NB4 (cell line): ENCODE measurements at regions not wholly inside any gene's neighbourhood (a gene's known extent, or its start where the extent isn't known, plus 50 kb on each side); places are given as distances from the start of the nearest gene placed in this dataset.

Experiments used
- DNase-seq: peaks from one replicate; pipeline ENCODE4 v3.0.0; 2010; ENCODE audit warnings: low read depth
- H3K4me3 ChIP-seq: one replicate; pipeline ENCODE4 v1.5.1; 2011; ENCODE audit warnings: mild to moderate bottlenecking, low read depth, low read length, moderate library complexity
- MYC ChIP-seq: IDR thresholded peaks from 2 replicates; pipeline ENCODE4 v1.6.1; 2011; ENCODE audit warnings: low read depth, low read length
- POLR2A ChIP-seq: IDR thresholded peaks from 2 replicates; pipeline ENCODE4 v1.6.1; 2011; ENCODE audit warnings: mild to moderate bottlenecking; ENCODE audit not compliant: insufficient read length; ENCODE audit errors: extremely low read depth
- TF ChIP-seq, protein P1 (sequence below): IDR thresholded peaks from one replicate; pipeline ENCODE4 v1.5.1; 2012; ENCODE audit warnings: low read depth, low read length
- TF ChIP-seq, protein P2 (sequence below): IDR thresholded peaks from 2 replicates; pipeline ENCODE4 v1.6.1; 2011; ENCODE audit warnings: low read depth, low read length

GRCh38 chr16:85333744-85334640, 221.7 kb upstream of the CIBAR2 start:
- no peak overlapping the region for H3K4me3 ChIP-seq
- no peak for DNase-seq
- TF ChIP-seq, protein P1, sequence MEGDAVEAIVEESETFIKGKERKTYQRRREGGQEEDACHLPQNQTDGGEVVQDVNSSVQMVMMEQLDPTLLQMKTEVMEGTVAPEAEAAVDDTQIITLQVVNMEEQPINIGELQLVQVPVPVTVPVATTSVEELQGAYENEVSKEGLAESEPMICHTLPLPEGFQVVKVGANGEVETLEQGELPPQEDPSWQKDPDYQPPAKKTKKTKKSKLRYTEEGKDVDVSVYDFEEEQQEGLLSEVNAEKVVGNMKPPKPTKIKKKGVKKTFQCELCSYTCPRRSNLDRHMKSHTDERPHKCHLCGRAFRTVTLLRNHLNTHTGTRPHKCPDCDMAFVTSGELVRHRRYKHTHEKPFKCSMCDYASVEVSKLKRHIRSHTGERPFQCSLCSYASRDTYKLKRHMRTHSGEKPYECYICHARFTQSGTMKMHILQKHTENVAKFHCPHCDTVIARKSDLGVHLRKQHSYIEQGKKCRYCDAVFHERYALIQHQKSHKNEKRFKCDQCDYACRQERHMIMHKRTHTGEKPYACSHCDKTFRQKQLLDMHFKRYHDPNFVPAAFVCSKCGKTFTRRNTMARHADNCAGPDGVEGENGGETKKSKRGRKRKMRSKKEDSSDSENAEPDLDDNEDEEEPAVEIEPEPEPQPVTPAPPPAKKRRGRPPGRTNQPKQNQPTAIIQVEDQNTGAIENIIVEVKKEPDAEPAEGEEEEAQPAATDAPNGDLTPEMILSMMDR, result no peak
- TF ChIP-seq POLR2A (no peak), MYC (no peak)
- TF ChIP-seq, protein P2, sequence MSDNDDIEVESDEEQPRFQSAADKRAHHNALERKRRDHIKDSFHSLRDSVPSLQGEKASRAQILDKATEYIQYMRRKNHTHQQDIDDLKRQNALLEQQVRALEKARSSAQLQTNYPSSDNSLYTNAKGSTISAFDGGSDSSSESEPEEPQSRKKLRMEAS, result no peak

DNA sequence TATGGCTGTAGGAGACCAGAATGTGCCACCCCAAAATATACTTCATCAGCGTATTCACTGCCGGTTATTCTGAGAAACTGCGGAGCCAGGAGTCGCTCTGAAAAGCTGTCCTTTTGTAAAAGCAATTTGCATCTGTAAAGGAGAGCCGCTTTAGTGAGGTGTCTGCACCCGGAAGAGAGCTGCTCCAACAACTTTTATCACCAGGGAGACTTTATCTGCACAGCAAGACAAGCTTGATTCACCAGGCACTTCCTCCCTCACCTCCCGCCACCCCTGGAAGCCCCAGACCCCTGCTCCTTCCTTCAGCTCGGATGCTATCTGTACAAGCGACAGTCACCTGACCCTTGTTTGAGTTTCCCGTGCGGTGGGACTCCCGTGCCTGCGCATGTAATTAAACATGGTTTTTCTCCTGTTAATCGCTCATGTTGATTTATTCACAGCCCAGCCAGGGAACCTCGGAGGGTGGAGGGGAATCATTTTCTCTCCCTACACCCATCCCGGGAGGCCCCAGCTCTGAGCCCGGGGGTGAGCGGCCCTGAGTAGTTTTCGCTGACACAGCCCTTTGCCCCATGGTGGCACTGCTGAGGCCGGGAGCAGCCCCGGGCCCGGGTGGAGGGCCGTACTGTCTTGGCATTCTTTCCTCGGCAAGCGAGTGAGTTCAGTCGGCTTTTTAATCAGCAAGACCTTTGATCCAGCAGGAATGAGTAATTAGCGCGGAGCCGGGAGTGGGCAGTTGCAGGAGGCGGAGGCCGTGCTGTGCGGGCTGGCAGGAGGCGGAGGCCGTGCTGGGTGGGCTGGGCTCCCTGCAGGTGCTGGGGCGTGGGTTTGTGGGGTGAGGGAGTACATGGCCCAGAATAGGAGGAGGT, 222.7 kb upstream of the CIBAR2 start:
- TF ChIP-seq, protein P2, result no peak
- TF ChIP-seq MYC (no peak), POLR2A (no peak)
- TF ChIP-seq, protein P1, result no peak
- DNase-seq, result no peak
- no peak overlapping the region for H3K4me3 ChIP-seq

- TF ChIP-seq, protein P2, result no peak
- TF ChIP-seq, protein P1, result no peak
- TF ChIP-seq MYC (no peak), POLR2A (no peak)
- peak; percentile 24 for DNase-seq
- H3K4me3 ChIP-seq, result no peak overlapping the region
These were observed 223.6 kb upstream of the CIBAR2 start for GRCh38 chr16:85335584-85336491.

DNA sequence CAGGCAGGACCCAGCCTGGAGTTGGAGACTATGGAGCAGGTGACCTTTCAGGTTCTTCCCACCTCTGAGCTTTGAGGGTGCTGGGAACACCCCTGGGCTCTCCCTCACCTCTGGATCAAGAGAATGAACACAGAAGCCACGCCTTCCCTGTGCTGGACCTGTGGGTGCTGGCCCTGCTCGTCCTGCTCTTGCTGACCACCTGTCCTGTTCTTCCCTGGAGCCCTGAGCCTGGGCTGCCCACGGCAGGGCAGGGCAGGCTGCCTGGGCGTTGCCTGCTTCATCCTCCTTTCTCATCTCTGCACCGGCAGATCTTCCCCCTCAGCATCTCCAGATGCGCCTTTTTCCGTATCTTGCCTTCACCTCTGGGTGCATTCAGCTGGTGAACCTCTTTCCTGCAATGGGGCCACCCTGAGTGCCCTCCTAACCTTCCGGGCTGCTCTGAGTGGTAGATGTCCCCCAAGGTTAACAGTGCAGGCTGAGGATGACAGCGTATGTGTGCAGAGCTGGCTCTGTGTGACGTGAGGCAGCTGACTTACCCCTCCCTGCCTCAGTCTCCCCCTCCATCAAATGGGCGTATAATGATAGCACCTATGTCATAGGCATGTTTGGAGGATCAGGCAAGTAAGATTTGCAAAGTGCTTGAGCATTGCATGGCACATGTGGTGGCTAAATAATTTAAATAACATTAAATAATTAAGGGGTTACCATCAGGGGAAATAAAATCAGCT, 225.8 kb upstream of the CIBAR2 start:
- TF ChIP-seq MYC, result no peak
- TF ChIP-seq, protein P2, result no peak
- TF ChIP-seq, protein P1, result no peak
- TF ChIP-seq POLR2A, result no peak
- no peak for DNase-seq
- H3K4me3 ChIP-seq, result no peak overlapping the region

DNA sequence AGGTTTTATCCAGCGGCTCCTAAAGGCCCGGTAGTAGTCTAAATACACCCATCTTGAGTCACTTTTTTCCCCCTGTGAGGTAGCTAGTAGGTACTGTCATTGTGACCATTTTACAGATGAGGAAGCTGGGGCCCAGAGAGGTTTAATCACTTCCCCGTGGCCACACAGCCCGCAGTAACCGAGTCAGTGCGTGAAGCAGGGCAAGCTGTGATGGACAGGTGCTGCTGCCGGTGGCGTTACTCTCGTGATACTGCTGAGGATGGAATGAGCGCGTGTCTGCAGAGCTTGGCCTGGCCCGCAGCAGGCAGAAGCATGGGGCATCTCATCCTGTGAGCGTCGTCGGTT, 226.3 kb upstream of the CIBAR2 start:
- TF ChIP-seq, protein P2, result no peak
- TF ChIP-seq, protein P1, result no peak
- no peak for TF ChIP-seq POLR2A
- TF ChIP-seq MYC, result no peak
- no peak overlapping the region for H3K4me3 ChIP-seq
- DNase-seq, result no peak
